Thoracic aorta (tissue), 2 donors: ENCODE measurements at regions not wholly inside any gene's neighbourhood (a gene's known extent, or its start where the extent isn't known, plus 50 kb on each side); places are given as distances from the start of the nearest gene placed in this dataset.

Experiments used
- ATAC-seq: fragments of 150-250 bp; one replicate; pipeline ENCODE4 v1.8.0; 2017; ENCODE audit warnings: low read depth; ENCODE audit not compliant: insufficient number of reproducible peaks, low FRiP score
- DNase-seq: peaks from one replicate; pipeline ENCODE4 v3.0.0-alpha.2; 2020; ENCODE audit warnings: low spot score
- H3K27ac ChIP-seq, 2 donors: fragments of 200-600 bp; sonication (generic); 1 replicate in 1 of 2; 2 replicates in 1 of 2; pipeline ENCODE4 v1.5.1; 2016; ENCODE audit warnings: mild to moderate bottlenecking in 2 of 2, moderate library complexity in 2 of 2
- H3K27me3 ChIP-seq: fragments of 200-600 bp; sonication (generic); replicated peaks from 2 replicates; pipeline ENCODE4 v1.6.0; 2016; ENCODE audit warnings: mild to moderate bottlenecking; ENCODE audit not compliant: insufficient read depth
- H3K36me3 ChIP-seq: fragments of 200-600 bp; sonication (generic); one replicate; pipeline ENCODE4 v1.5.1; 2016
- H3K4me1 ChIP-seq, 2 donors: fragments of 200-600 bp; sonication (generic); 1 replicate in 1 of 2; 2 replicates in 1 of 2; pipeline versions ENCODE4 v1.5.1 to v1.6.0; 2016; ENCODE audit warnings: low read depth in 2 of 2, mild to moderate bottlenecking in 1 of 2; ENCODE audit not compliant: control insufficient read depth in 1 of 2
- H3K4me3 ChIP-seq: fragments of 200-600 bp; sonication (generic); 2 replicates; pipeline ENCODE4 v1.5.1; 2016; ENCODE audit warnings: mild to moderate bottlenecking
- H3K9me3 ChIP-seq: fragments of 200-600 bp; sonication (generic); 2 replicates; pipeline ENCODE4 v1.5.1; 2016
- TF ChIP-seq, protein P1 (sequence below): fragments of 200-600 bp; sonication (generic); IDR thresholded peaks from one replicate; pipeline ENCODE4 v1.5.1; 2019; ENCODE audit warnings: antibody characterized with exemption

DNA sequence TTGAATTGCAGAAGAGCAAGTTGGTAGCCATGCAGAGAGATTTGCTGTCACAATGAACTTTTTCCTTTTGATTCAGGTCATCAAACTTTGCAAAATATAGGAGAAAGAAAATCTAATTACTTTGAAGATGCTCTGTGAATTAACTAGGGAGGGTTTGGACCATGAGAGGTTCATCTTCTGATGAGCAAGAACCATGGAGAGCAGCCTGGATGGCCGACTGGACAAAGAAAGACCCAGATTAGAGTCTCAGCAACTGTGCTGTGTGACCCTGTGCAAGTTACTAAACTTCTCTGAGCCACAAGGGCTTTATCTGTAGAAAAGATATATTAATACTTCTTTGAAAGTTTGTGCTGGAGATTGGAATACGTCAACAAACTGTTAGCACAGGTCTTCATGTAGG is 122.6 kb upstream of the ADAMTS18 start:
- Histone ChIP-seq H3K27me3 (no peaks in the 10 kb centered on the region), H3K4me1 (no peaks in the 10 kb centered on the region), H3K9me3 (no peaks in the 10 kb centered on the region), H3K27ac (no peak overlapping the region), H3K4me3 (no peak overlapping the region), H3K36me3 (no peaks in the 10 kb centered on the region)
- no peak for ATAC-seq
- TF ChIP-seq, protein P1, sequence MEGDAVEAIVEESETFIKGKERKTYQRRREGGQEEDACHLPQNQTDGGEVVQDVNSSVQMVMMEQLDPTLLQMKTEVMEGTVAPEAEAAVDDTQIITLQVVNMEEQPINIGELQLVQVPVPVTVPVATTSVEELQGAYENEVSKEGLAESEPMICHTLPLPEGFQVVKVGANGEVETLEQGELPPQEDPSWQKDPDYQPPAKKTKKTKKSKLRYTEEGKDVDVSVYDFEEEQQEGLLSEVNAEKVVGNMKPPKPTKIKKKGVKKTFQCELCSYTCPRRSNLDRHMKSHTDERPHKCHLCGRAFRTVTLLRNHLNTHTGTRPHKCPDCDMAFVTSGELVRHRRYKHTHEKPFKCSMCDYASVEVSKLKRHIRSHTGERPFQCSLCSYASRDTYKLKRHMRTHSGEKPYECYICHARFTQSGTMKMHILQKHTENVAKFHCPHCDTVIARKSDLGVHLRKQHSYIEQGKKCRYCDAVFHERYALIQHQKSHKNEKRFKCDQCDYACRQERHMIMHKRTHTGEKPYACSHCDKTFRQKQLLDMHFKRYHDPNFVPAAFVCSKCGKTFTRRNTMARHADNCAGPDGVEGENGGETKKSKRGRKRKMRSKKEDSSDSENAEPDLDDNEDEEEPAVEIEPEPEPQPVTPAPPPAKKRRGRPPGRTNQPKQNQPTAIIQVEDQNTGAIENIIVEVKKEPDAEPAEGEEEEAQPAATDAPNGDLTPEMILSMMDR = no peak
- DNase-seq = no peak

DNA sequence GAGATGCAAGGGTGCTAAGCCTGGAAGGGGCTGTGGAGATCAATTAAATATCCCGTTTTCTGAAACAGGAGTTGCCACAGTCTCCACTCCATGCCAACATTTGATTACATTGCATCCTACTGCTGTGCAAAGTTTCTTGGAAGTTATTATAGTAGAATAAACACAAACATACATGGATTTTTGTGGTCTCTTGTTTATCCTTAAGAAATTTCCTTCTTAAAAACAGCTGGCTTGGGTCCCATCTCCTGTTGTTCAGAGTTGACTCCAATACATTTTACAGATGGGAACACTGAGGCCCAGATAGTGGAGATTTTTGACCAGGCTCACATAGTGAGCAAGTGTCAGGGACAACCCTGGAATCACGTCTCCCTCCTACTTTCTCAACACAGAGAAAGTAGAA is 124.0 kb upstream of the ADAMTS18 start:
- ATAC-seq (no peak), DNase-seq (no peak)
- Histone ChIP-seq H3K27ac (no peak overlapping the region), H3K4me1 (no peaks in the 10 kb centered on the region), H3K9me3 (no peaks in the 10 kb centered on the region), H3K27me3 (no peaks in the 10 kb centered on the region), H3K36me3 (no peaks in the 10 kb centered on the region), H3K4me3 (no peak overlapping the region)
- TF ChIP-seq, protein P1 = no peak

DNA sequence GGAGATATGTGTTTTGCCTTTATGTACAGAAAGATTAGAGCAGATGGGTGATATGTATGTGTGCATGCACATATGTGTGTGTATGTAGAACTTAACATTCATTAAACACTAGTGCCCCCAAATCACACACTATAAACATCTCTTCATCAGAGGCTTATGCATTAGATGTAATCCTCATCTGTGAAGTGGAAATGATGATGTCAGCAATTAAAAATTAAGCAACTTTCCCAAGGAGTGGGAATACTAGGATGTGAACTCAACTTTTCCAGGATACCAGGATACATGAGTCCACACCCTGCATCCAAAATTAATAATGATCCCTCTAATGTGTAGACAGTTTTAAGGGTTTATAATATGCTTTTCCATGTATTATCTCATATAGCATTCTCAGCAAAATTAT is 127.7 kb upstream of the ADAMTS18 start:
- no peaks in the 10 kb centered on the region for H3K27me3 ChIP-seq
- ATAC-seq (no peak), DNase-seq (no peak)
- no peaks in the 10 kb centered on the region for H3K9me3 ChIP-seq
- H3K4me1 ChIP-seq = no peaks in the 10 kb centered on the region
- H3K36me3 ChIP-seq = no peaks in the 10 kb centered on the region
- TF ChIP-seq, protein P1 = no peak
- H3K4me3 ChIP-seq = no peak overlapping the region
- H3K27ac ChIP-seq = no peak overlapping the region

DNA sequence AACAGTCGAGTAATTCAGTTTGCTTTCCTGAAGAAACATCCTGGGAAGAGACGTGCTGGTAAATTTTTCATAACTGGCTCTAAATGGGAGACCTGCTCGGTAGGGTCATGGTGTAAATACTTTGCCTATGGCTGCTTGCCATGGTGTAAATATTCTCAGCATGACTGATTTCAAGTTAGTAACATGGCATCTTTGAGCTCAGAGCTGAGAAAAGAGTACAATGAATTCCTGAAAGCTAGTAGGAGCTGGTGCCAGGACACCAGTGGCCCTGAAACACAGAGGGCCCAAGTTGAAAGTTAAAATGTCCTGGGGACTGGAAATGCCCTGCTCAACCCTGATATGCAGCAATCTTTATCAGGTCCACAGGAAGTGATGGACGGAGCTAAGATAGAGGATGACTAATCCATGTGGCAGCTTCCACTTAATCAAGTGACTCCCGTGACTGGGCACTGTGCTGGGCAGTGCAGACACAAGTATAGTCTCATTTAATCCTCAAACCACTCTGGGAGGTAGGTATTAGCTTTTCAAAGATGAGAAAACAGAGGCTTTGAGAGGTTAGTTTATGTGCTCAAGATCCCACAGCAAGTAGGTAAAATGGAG is 130.1 kb upstream of the ADAMTS18 start:
- ATAC-seq (no peak), DNase-seq (no peak)
- TF ChIP-seq, protein P1 = no peak
- Histone ChIP-seq H3K27ac (no peak overlapping the region), H3K27me3 (no peaks in the 10 kb centered on the region), H3K4me1 (no peaks in the 10 kb centered on the region), H3K36me3 (no peaks in the 10 kb centered on the region), H3K9me3 (no peaks in the 10 kb centered on the region), H3K4me3 (no peak overlapping the region)

DNA sequence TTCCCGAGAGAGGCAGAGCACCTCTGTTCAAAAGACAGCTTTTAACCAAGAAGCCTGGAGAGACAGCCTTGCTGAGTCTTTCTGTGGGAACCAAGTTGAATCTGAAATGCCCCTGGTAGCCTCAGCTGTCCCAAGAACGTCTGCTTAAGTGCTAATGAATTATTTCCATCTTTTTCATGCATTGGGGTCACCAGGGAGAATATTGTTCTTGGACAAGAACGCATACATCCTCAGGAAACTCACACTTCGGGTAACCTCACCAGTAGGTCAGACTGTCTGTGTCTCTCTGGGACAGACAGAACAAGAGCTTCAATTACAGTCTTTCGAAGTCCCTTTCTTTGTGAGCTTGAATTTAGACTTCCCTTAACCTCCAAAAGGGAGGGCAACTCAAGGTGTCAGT is 134.6 kb upstream of the ADAMTS18 start:
- no peaks in the 10 kb centered on the region for H3K4me1 ChIP-seq
- H3K27me3 ChIP-seq = no peaks in the 10 kb centered on the region
- H3K27ac ChIP-seq = no peak overlapping the region
- ATAC-seq (no peak), DNase-seq (no peak)
- H3K9me3 ChIP-seq = no peaks in the 10 kb centered on the region
- TF ChIP-seq, protein P1 = no peak
- no peaks in the 10 kb centered on the region for H3K36me3 ChIP-seq
- no peak overlapping the region for H3K4me3 ChIP-seq
